Sigmoid colon (tissue), 6 donors: ENCODE measurements at regions not wholly inside any gene's neighbourhood (a gene's known extent, or its start where the extent isn't known, plus 50 kb on each side); places are given as distances from the start of the nearest gene placed in this dataset.

ENCODE experiments used
- DNase-seq: peaks from one replicate; pipeline ENCODE4 v3.0.0-alpha.2; 2019
- H3K27ac ChIP-seq, 4 donors: fragments of 200-600 bp; sonication (generic); one replicate each; pipeline ENCODE4 v1.5.1; 2016 to 2019; ENCODE audit warnings: mild to moderate bottlenecking in 1 of 4
- H3K27me3 ChIP-seq, 3 donors: fragments of 200-600 bp; sonication (generic); one replicate each; pipeline ENCODE4 v1.5.1; 2019; ENCODE audit warnings: mild to moderate bottlenecking in 1 of 3
- H3K36me3 ChIP-seq, 4 donors: fragments of 200-600 bp; sonication (generic); one replicate each; pipeline ENCODE4 v1.5.1; 2016 to 2019
- H3K4me1 ChIP-seq, 4 donors: fragments of 200-600 bp; sonication (generic); one replicate each; pipeline ENCODE4 v1.5.1; 2017 to 2019
- H3K4me3 ChIP-seq, 4 donors: fragments of 200-600 bp; sonication (generic); one replicate each; pipeline ENCODE4 v1.5.1; 2017 to 2019; ENCODE audit warnings: mild to moderate bottlenecking in 2 of 4, moderate library complexity in 1 of 4
- H3K9me3 ChIP-seq, 4 donors: fragments of 200-600 bp in 3 of 4; sonication (generic) in 3 of 4; one replicate each; pipeline versions ENCODE4 v1.5.1 to v1.6.1; 2013 to 2019
- CTCF ChIP-seq, 4 experiments: fragments of 450-650 bp in 3 of 4; fragments of 200-600 bp in 1 of 4; IDR thresholded peaks; one replicate each; pipeline ENCODE4 v1.5.1; 2016 to 2019; ENCODE audit warnings: antibody characterized with exemption in 4 of 4, mild to moderate bottlenecking in 3 of 4, moderate library complexity in 2 of 4
- EP300 ChIP-seq, 4 donors: sonication (generic); formaldehyde crosslinking; IDR thresholded peaks; one replicate each; pipeline ENCODE4 v1.6.1; 2017; ENCODE audit warnings: antibody characterized with exemption in 4 of 4
- POLR2A ChIP-seq, 2 donors: fragments of 450-650 bp; IDR thresholded peaks; one replicate each; pipeline ENCODE4 v1.6.1; 2016; ENCODE audit warnings: antibody characterized with exemption in 2 of 2, mild to moderate bottlenecking in 2 of 2, moderate library complexity in 2 of 2
- POLR2AphosphoS5 ChIP-seq, 4 donors: sonication (generic); formaldehyde crosslinking; IDR thresholded peaks; one replicate each; pipeline ENCODE4 v1.6.1; 2017; ENCODE audit warnings: antibody characterized with exemption in 4 of 4
- WGBS, 2 donors: extraction: QIAGEN DNeasy Blood & Tissue Kit; methylation state at CpG; one replicate each; pipeline ENCODE4 v1.1.7; 2013; 5-methylcytosine and 5-hydroxymethylcytosine counted together
- intact Hi-C: fragments of 100-400 bp; cut with DNase I; formaldehyde crosslinking; loops from one replicate; pipeline ENCODE4 v1.15.1; 2023
- donor health status: healthy with polysubstance abuse.
- donor health status: healthy.

GRCh38 chr10:78617631-78618030 is 451.1 kb upstream of the ZMIZ1 start:
- no peaks in the 10 kb centered on the region for H3K36me3 ChIP-seq
- H3K27me3 ChIP-seq: no peaks in the 10 kb centered on the region
- DNase-seq: no peak
- H3K9me3 ChIP-seq: no peaks in the 10 kb centered on the region
- no peak overlapping the region for H3K4me3 ChIP-seq
- WGBS, 2 donors: 22 to 73% methylated on average over 5 of the region's 5 CpGs
- no peak for TF ChIP-seq CTCF (IDR thresholded peaks at IDR 0.05)
- TF ChIP-seq EP300 (IDR thresholded peaks at IDR 0.05): no peak
- TF ChIP-seq POLR2AphosphoS5 (IDR thresholded peaks at IDR 0.05): no peak
- no peak for TF ChIP-seq POLR2A (IDR thresholded peaks at IDR 0.05)
- peaks cover 0 to 23% (median 19%) of the 10 kb centered on the region in 4 donors for H3K4me1 ChIP-seq
- intact Hi-C loops: no loop called here
- H3K27ac ChIP-seq: no peak overlapping the region

- no peaks in the 10 kb centered on the region for H3K9me3 ChIP-seq
- WGBS, 2 donors: 75 to 93% methylated on average over 4 of the region's 4 CpGs
Measured at GRCh38 chr10:78618050-78618449, 450.7 kb upstream of the ZMIZ1 start.

GRCh38 chr10:78619115-78619851 is 449.5 kb upstream of the ZMIZ1 start:
- H3K36me3 ChIP-seq: no peaks in the 10 kb centered on the region
- TF ChIP-seq CTCF (IDR thresholded peaks at IDR 0.05) (no peak), POLR2AphosphoS5 (IDR thresholded peaks at IDR 0.05) (peak in 2 of 4 donors; percentile 23 to 56), POLR2A (IDR thresholded peaks at IDR 0.05) (no peak)
- H3K27me3 ChIP-seq: no peaks in the 10 kb centered on the region
- 25 to 67% methylated on average over 6 of the region's 6 CpGs for WGBS, 2 donors
- H3K4me3 ChIP-seq: no peak overlapping the region
- no peaks in the 10 kb centered on the region for H3K9me3 ChIP-seq
- H3K27ac ChIP-seq: peak overlapping the region in 1 of 4 donors; percentile 33
- no peak for DNase-seq
- intact Hi-C loops: no loop called here
- peaks cover 0 to 31% (median 23%) of the 10 kb centered on the region in 4 donors for H3K4me1 ChIP-seq

More at GRCh38 chr10:78618050-78618449, 450.7 kb upstream of the ZMIZ1 start:
- no peak overlapping the region for H3K27ac ChIP-seq
- H3K4me3 ChIP-seq: no peak overlapping the region
- TF ChIP-seq POLR2A (IDR thresholded peaks at IDR 0.05) (no peak), EP300 (IDR thresholded peaks at IDR 0.05) (no peak), POLR2AphosphoS5 (IDR thresholded peaks at IDR 0.05) (no peak), CTCF (IDR thresholded peaks at IDR 0.05) (no peak)
- H3K36me3 ChIP-seq: no peaks in the 10 kb centered on the region
- H3K27me3 ChIP-seq: no peaks in the 10 kb centered on the region
- peaks cover 0 to 23% (median 19%) of the 10 kb centered on the region in 4 donors for H3K4me1 ChIP-seq
- intact Hi-C loops: no loop called here
- DNase-seq: no peak

GRCh38 chr10:78619896-78620295 is 448.9 kb upstream of the ZMIZ1 start:
- 72 to 81% methylated on average over 4 of the region's 4 CpGs for WGBS, 2 donors

More at GRCh38 chr10:78619896-78620295, 448.9 kb upstream of the ZMIZ1 start:
- Histone ChIP-seq H3K4me3 (no peak overlapping the region), H3K36me3 (no peaks in the 10 kb centered on the region), H3K4me1 (peaks cover 0 to 34% (median 28%) of the 10 kb centered on the region in 4 donors), H3K9me3 (no peaks in the 10 kb centered on the region), H3K27me3 (no peaks in the 10 kb centered on the region), H3K27ac (peak overlapping the region in 1 of 4 donors; percentile 33)
- DNase-seq: no peak
- no peak for TF ChIP-seq CTCF (IDR thresholded peaks at IDR 0.05)
- TF ChIP-seq POLR2AphosphoS5 (IDR thresholded peaks at IDR 0.05): no peak
- TF ChIP-seq POLR2A (IDR thresholded peaks at IDR 0.05): no peak
- no peak for TF ChIP-seq EP300 (IDR thresholded peaks at IDR 0.05)
- intact Hi-C loops: no loop called here
